ENCODE measurements at regions not wholly inside any gene's neighbourhood (a gene's known extent, or its start where the extent isn't known, plus 50 kb on each side); places are given as distances from the start of the nearest gene placed in this dataset.
"Not testable (repeated sequence)": the region's sequence is repeated elsewhere in the genome, so short reads cannot be mapped to it uniquely, and the experiment has no call there.

DNA sequence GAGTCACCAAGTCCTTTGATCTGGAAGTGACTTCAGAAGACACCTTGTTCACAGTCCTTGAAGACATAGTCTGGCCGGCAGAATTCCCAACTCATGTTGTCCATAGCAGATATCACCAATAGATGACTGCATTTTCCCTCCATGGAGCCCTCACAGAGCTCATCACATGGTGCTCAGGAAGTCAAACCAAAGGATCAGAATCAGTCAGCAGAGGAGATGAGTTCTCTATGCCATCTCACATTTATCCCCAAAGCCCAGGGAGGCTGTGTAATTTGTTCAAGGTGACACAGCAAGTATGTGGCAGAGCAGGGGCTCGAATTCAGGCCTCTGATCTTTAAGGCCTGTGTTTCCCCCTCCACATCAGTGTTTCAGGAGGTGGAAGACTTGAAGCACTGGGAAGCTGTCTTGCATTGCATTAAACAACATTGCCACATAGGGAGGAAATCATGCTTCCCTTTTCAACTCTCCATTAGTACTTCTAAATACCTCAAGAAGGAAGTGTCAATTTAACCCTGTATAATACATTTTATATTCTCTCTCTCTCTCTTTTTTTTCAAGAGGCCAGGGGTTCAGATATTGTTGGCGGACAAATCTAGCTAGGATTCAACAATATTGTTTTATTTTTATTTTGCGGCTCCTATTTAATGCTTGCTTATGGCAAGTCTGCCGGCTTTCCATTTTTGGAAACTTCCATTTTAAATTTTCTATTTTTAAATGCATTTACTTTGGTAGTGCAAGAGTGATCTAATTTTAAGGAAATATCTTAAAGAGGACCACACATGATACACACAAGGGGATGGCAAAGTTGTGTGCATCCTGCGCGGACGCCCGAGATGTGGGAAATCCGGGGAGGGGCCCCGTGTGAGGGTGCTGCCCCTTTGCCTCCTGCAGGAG is 61.9 kb downstream of the NPIPB5 start:
- not testable (repeated sequence) for DNase-seq (ENCODE audit: low spot score)

DNA sequence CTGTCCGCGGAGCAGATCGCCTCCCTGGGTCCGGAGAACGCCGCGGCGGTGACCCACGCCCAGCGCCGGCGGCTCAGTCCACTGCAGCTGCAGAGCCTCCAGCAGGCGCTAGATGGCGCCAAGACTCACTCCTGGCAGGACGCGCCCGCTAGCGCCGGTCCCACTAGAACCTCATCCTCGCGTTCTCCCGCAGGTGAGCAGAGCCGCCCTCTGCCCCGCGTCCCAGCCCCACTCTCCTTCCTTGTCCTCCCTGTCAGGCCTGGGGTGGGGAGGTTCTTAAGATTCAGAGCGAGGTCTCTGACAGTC is 62.5 kb downstream of the NPIPB5 start:
- not testable (repeated sequence) for DNase-seq (ENCODE audit: low spot score)

DNA sequence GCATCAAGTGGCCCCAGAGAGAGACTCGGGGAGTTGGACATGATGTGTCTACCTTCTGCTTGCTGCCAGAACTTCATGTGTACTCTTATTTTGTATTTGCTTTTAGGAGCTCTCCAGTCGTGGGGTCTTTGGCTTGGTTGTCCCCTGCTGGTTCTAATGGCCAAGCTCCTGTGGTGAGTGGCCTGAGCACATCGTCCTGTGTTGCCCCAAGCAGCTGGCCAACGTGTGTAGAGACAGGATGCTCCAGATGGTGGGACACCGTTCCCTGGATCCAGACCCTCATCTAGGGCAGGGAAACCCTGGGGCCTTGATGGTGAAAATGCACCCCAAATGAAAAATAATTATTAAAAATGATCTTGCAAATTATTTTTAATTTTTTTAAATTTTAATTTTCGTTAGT is 65.8 kb downstream of the NPIPB5 start:
- DNase-seq (ENCODE audit: low spot score): peak; percentile 0

- DNase-seq (ENCODE audit: low spot score): not testable (repeated sequence)
Observed at GRCh38 chr16:22583195-22583594, 72.5 kb downstream of the NPIPB5 start.

- not testable (repeated sequence) for DNase-seq (ENCODE audit: low spot score)
Observed at GRCh38 chr16:22584459-22584858, 73.8 kb downstream of the NPIPB5 start.

GRCh38 chr16:22584941-22585340 is 74.2 kb downstream of the NPIPB5 start:
- DNase-seq (ENCODE audit: low spot score): not testable (repeated sequence)

DNA sequence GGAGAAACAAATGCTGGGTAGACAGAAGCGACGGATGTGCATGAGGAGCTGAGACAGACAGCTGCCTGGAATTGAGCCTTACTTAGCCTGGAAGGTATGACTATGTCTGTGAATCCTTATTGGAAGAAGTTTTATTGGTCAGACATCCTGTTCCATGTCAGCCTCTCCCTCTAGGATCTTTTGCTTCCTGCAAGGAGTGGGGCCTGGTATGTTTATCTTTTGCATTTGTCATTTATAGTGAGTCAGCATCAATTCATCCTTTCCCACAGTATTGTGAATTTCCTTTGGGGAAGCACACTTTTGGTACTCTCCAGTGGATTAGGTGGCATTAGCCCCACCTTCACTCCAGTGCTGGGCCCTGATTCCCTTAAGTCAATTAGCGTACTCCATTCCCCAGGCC is 74.7 kb downstream of the NPIPB5 start:
- not testable (repeated sequence) for DNase-seq (ENCODE audit: low spot score)

GRCh38 chr16:22586732-22587131 is 76.0 kb downstream of the NPIPB5 start:
- not testable (repeated sequence) for DNase-seq (ENCODE audit: low spot score)

DNA sequence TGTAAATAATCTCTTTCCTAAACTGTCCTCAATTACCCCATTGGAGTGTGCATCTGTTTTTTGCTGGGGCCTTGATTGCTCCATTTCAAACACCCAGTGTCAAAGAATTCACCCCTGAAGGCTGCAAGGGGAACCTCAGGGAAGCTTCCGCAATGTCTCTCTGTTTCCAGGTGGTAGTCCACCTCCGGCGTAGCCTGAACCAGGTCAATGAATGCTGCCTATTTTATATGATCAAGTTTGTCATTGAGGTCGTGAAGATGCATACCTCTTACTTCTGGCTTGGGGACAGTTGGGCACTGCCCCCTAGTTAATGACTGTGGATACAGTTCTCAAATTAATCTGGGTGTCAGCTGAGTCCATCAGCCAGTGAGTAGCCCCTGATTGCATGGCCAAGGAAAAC is 79.1 kb downstream of the NPIPB5 start:
- DNase-seq (ENCODE audit: low spot score): not testable (repeated sequence)

DNA sequence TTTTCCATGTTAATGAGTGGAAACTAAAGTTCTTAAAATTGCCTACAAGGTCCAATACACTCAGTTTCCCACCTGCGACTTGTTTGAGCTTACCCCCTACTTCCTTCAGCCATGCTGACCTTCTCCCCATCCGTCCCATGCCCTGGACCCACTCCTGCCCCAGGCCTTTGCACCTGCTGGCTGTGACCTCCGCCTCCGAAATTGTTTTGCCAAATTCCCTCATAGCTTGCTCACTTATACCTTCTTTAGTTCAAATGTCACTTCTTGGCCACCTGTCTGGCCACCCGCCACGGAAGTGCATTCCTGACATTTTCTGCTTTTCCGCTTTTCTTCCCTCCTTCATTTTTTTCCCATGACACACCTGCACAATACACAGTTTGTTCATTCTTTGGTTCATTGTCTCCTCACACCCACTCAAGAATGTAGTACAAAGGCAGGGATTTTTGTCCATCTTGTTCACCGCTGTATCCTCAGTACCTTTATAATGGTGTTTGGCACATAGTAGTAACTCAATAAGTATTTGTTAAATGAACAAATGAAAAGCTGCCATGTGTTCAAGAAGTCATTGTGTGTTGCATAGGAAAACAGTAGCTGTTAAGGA is 85.9 kb downstream of the NPIPB5 start:
- not testable (repeated sequence) for DNase-seq (ENCODE audit: low spot score)

- not testable (repeated sequence) for DNase-seq (ENCODE audit: low spot score)
Observed at GRCh38 chr16:22603744-22604143, 93.1 kb downstream of the NPIPB5 start.

- not testable (repeated sequence) for DNase-seq (ENCODE audit: low spot score)
Observed at GRCh38 chr16:22606619-22607018, 95.9 kb downstream of the NPIPB5 start.

- not testable (repeated sequence) for DNase-seq (ENCODE audit: low spot score)
Observed at GRCh38 chr16:22609798-22610197, 99.1 kb downstream of the NPIPB5 start.

DNA sequence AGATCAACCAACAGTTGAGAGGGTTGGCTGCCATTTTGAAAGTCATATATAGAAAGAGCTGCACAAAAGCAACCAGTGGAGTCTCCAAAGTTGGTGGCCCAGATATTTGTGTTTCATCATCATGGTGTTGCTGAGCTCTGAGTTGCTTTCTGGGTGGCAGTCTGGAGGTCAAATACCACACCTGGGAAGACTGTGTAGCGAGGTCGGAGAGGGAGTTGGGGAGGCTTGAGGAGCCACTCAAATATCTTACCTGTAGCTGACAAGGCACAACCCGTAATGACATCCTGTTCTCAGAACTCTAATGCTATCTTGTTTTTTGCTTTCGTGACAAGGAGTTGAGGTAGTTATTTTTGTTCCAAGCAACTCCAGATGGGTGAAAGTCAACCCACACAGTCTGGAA is 100.4 kb downstream of the NPIPB5 start:
- not testable (repeated sequence) for DNase-seq (ENCODE audit: low spot score)

GRCh38 chr16:22614271-22614947 is 103.7 kb downstream of the NPIPB5 start:
- no peak for DNase-seq (ENCODE audit: low spot score)

DNA sequence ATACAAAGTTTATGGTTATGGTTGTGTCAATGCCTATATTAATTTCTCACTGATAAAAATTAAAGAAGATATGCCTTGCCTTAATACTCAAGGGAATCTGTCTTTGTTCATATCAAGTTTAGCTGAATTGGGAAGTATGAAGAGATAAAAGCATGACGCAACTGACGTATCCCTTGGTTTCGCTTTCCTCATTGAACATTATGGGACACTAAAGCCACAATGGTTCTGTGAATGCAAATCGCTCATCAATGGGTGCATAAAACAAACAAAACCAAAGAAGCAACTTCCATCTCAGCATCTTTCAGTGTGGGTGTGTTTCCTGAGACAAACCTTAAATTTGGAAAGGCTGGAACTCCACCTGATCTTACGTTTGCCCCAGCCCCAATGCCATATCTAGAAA is 108.2 kb downstream of the NPIPB5 start:
- no peak for DNase-seq (ENCODE audit: low spot score)

DNA sequence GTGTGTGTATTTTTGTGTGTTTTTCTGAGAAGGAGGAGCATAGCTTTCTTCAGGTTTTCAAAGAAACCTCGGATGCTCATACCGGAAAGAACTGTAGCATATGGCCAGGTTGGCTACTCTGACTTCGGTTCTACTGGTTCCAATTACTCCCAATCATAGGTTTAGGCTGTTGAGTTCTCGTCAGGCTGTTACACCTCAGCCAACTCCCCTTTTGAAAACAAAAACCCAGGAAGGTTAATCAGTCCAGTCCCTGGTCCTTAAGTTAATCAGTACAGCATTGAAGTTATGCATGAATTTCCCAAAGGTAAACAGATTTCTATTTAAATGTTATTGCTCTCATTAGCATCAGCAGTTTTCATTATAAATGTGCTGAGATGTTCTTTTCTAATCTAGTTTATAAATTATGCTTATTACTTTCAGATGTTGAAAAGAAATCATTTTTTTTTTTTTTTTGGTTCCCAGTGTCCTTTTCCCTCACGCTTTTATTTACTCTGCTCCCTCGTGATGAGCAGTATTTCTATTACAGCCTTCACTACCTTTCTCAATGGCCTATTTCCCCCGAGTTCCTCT is 111.0 kb downstream of the NPIPB5 start:
- no peak for DNase-seq (ENCODE audit: low spot score)

DNA sequence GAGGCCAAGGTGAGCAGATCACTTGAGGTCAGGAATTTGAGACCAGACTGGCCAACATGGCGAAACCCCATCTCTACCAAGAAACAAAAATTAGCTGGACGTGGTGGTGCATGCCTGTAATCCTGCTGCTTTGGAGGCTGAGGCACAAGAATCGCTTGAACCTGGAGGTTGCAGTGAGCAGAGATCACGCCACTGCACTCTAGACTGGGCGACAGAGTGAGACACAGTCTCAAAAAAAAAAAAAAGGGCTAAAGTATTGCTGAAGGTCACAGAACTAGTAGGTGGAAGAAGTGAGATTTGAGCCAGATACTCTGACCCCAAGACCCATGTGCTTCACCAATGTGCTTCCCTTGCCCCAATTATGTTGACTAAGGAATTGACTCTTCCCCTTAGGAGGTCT is 112.0 kb downstream of the NPIPB5 start:
- no peak for DNase-seq (ENCODE audit: low spot score)

DNA sequence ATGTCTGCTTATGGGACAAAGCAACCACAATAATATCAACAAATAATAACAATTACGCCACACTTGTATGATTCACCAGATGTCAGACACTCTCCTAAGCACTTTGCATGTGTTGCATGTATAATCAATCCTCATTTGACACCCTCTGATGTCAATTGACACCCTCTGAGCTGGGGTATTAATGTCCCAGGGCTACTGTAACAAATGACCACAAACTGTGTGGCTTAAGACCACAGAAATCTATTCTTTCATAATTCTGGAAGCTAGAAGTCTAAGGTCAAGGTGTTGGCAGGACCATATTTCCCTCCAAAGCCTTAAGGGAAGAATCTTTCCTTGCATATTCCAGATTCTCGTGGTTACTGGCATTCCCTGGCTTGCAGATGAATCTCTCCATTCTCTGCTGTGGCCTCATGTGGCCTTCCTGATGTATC is 112.7 kb downstream of the NPIPB5 start:
- DNase-seq (ENCODE audit: low spot score): no peak

GRCh38 chr16:22624038-22624799 is 113.5 kb downstream of the NPIPB5 start:
- DNase-seq (ENCODE audit: low spot score): no peak

DNA sequence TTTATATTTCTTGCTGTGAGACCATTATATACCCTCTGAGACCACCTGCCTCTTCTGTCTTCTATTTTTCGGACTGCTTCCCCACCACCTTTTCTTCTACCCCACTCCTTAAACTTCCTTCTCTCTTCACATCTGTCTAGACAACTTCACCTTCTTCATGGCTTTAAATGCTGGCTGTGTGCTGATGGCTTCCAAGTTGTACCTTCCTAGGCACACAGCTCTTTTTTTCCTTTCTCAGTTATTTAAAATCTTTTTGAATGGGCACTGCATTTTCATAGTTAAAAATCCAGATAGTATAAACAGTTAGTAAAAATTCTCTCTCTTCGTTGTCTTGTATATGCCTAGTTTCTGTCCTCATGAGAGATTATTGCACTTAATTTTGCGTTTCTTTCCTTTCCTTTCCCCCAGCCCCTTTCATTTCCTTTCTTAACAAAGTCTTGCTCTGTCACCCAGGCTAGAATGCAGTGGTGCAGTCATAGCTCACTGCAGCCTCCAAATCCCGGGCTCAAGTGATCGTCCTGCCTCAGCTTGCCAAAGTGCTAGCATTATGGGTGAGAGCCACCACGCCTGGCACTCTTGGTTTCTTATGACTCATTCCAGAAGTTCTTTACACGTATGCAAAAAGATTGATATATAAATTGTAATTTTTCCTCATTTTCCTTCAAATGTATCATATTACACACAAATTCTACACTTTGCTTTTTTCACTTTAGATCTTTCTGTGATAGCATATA is 114.3 kb downstream of the NPIPB5 start:
- no peak for DNase-seq (ENCODE audit: low spot score)
